ENCODE measurements at regions not wholly inside any gene's neighbourhood (a gene's known extent, or its start where the extent isn't known, plus 50 kb on each side); places are given as distances from the start of the nearest gene placed in this dataset.
"Not testable (repeated sequence)": the region's sequence is repeated elsewhere in the genome, so short reads cannot be mapped to it uniquely, and the experiment has no call there.

GRCh38 chr17:33942414-33942813 lies 312.7 kb upstream of the CCL2 start:
- ATAC-seq (no peak), DNase-seq (ENCODE audit: low spot score) (no peak)
- no peaks in the 10 kb centered on the region for H3K36me3 Mint-ChIP-seq
- no peak overlapping the region for H3K27ac Mint-ChIP-seq
- peaks cover 11 to 19% of the 10 kb centered on the region in 2 donors for H3K27me3 Mint-ChIP-seq
- H3K4me3 Mint-ChIP-seq: no peak overlapping the region
- no peaks in the 10 kb centered on the region for H3K9me3 Mint-ChIP-seq
- no peaks in the 10 kb centered on the region for H3K4me1 Mint-ChIP-seq (ENCODE audit: low read depth in 2 of 2)

- peaks cover 11 to 19% of the 10 kb centered on the region in 2 donors for H3K27me3 Mint-ChIP-seq
- ATAC-seq (no peak), DNase-seq (ENCODE audit: low spot score) (no peak)
- no peaks in the 10 kb centered on the region for H3K4me1 Mint-ChIP-seq (ENCODE audit: low read depth in 2 of 2)
- no peaks in the 10 kb centered on the region for H3K36me3 Mint-ChIP-seq
- no peaks in the 10 kb centered on the region for H3K9me3 Mint-ChIP-seq
- H3K27ac Mint-ChIP-seq: no peak overlapping the region
- no peak overlapping the region for H3K4me3 Mint-ChIP-seq
These were observed 310.7 kb upstream of the CCL2 start for GRCh38 chr17:33944412-33944811.

- no peaks in the 10 kb centered on the region for H3K4me1 Mint-ChIP-seq (ENCODE audit: low read depth in 2 of 2)
- ATAC-seq (no peak), DNase-seq (ENCODE audit: low spot score) (no peak)
- no peaks in the 10 kb centered on the region for H3K36me3 Mint-ChIP-seq
- peaks cover 11 to 19% of the 10 kb centered on the region in 2 donors for H3K27me3 Mint-ChIP-seq
- no peaks in the 10 kb centered on the region for H3K9me3 Mint-ChIP-seq
- H3K27ac Mint-ChIP-seq: no peak overlapping the region
- H3K4me3 Mint-ChIP-seq: no peak overlapping the region
These were observed 310.3 kb upstream of the CCL2 start for GRCh38 chr17:33944826-33945225.

- ATAC-seq: no peak
- H3K27me3 Mint-ChIP-seq: peaks cover 9 to 19% of the 10 kb centered on the region in 2 donors
These were observed 309.2 kb upstream of the CCL2 start for GRCh38 chr17:33945646-33946546.

GRCh38 chr17:33947762-33948161 lies 307.3 kb upstream of the CCL2 start:
- Mint-ChIP-seq H3K27me3 (peaks cover 9 to 19% of the 10 kb centered on the region in 2 donors), H3K9me3 (no peaks in the 10 kb centered on the region), H3K27ac (no peak overlapping the region), H3K4me1 (ENCODE audit: low read depth in 2 of 2) (no peaks in the 10 kb centered on the region), H3K4me3 (no peak overlapping the region), H3K36me3 (no peaks in the 10 kb centered on the region)
- DNase-seq (ENCODE audit: low spot score): no peak
- no peak for ATAC-seq

More at GRCh38 chr17:33945646-33946546, 309.2 kb upstream of the CCL2 start:
- DNase-seq (ENCODE audit: low spot score): no peak
- Mint-ChIP-seq H3K4me1 (ENCODE audit: low read depth in 2 of 2) (no peaks in the 10 kb centered on the region), H3K9me3 (no peaks in the 10 kb centered on the region), H3K36me3 (no peaks in the 10 kb centered on the region), H3K27ac (no peak overlapping the region), H3K4me3 (no peak overlapping the region)

GRCh38 chr17:33948309-33948708 lies 306.8 kb upstream of the CCL2 start:
- no peaks in the 10 kb centered on the region for H3K36me3 Mint-ChIP-seq
- peaks cover 9 to 20% of the 10 kb centered on the region in 2 donors for H3K27me3 Mint-ChIP-seq
- H3K4me1 Mint-ChIP-seq (ENCODE audit: low read depth in 2 of 2): no peaks in the 10 kb centered on the region
- H3K9me3 Mint-ChIP-seq: no peaks in the 10 kb centered on the region
- DNase-seq (ENCODE audit: low spot score) (no peak), ATAC-seq (no peak)
- no peak overlapping the region for H3K27ac Mint-ChIP-seq
- no peak overlapping the region for H3K4me3 Mint-ChIP-seq

- Mint-ChIP-seq H3K27ac (no peak overlapping the region), H3K36me3 (no peaks in the 10 kb centered on the region), H3K4me1 (ENCODE audit: low read depth in 2 of 2) (no peaks in the 10 kb centered on the region), H3K27me3 (peaks cover 13 to 26% of the 10 kb centered on the region in 2 donors), H3K9me3 (no peaks in the 10 kb centered on the region), H3K4me3 (no peak overlapping the region)
- DNase-seq (ENCODE audit: low spot score): no peak
- no peak for ATAC-seq
These were observed 306.0 kb upstream of the CCL2 start for GRCh38 chr17:33949100-33949499.

- no peaks in the 10 kb centered on the region for H3K9me3 Mint-ChIP-seq
- no peak overlapping the region for H3K27ac Mint-ChIP-seq
- no peak for DNase-seq (ENCODE audit: low spot score)
- H3K4me1 Mint-ChIP-seq (ENCODE audit: low read depth in 2 of 2): no peaks in the 10 kb centered on the region
- ATAC-seq: no peak
- H3K36me3 Mint-ChIP-seq: no peaks in the 10 kb centered on the region
- no peak overlapping the region for H3K4me3 Mint-ChIP-seq
- H3K27me3 Mint-ChIP-seq: peaks cover 9 to 21% of the 10 kb centered on the region in 2 donors
These were observed 305.0 kb upstream of the CCL2 start for GRCh38 chr17:33950061-33950460.

GRCh38 chr17:33952425-33952824 lies 302.7 kb upstream of the CCL2 start:
- DNase-seq (ENCODE audit: low spot score) (no peak), ATAC-seq (no peak)
- Mint-ChIP-seq H3K4me3 (no peak overlapping the region), H3K27ac (no peak overlapping the region), H3K4me1 (ENCODE audit: low read depth in 2 of 2) (no peaks in the 10 kb centered on the region), H3K9me3 (no peaks in the 10 kb centered on the region), H3K36me3 (no peaks in the 10 kb centered on the region), H3K27me3 (peaks cover 17 to 18% of the 10 kb centered on the region in 2 donors)

- Mint-ChIP-seq H3K9me3 (peaks cover 5% of the 10 kb centered on the region), H3K4me1 (ENCODE audit: low read depth in 2 of 2) (no peaks in the 10 kb centered on the region)
- ATAC-seq: no peak
These were observed 300.5 kb upstream of the CCL2 start for GRCh38 chr17:33954597-33954996.

GRCh38 chr17:33955461-33955860 lies 299.6 kb upstream of the CCL2 start:
- Mint-ChIP-seq H3K4me3 (no peak overlapping the region), H3K36me3 (peaks cover 8% of the 10 kb centered on the region), H3K27ac (no peak overlapping the region), H3K4me1 (ENCODE audit: low read depth in 2 of 2) (no peaks in the 10 kb centered on the region), H3K9me3 (peaks cover 5% of the 10 kb centered on the region), H3K27me3 (peaks cover 23 to 25% of the 10 kb centered on the region in 2 donors)
- DNase-seq (ENCODE audit: low spot score) (no peak), ATAC-seq (no peak)

More at GRCh38 chr17:33954597-33954996, 300.5 kb upstream of the CCL2 start:
- peaks cover 8% of the 10 kb centered on the region for H3K36me3 Mint-ChIP-seq
- H3K27me3 Mint-ChIP-seq: peaks cover 20 to 25% of the 10 kb centered on the region in 2 donors
- H3K4me3 Mint-ChIP-seq: no peak overlapping the region
- H3K27ac Mint-ChIP-seq: no peak overlapping the region
- no peak for DNase-seq (ENCODE audit: low spot score)

GRCh38 chr17:33959098-33959497 lies 296.0 kb upstream of the CCL2 start:
- not testable (repeated sequence) for H3K9me3 Mint-ChIP-seq, ATAC-seq

GRCh38 chr17:33962857-33963655 lies 292.0 kb upstream of the CCL2 start:
- Mint-ChIP-seq H3K36me3 (peaks cover 8% of the 10 kb centered on the region), H3K27ac (no peak overlapping the region), H3K27me3 (peaks cover 8 to 14% of the 10 kb centered on the region in 2 donors), H3K4me1 (ENCODE audit: low read depth in 2 of 2) (peaks cover 24 to 27% of the 10 kb centered on the region in 2 donors), H3K4me3 (no peak overlapping the region), H3K9me3 (peaks cover 5% of the 10 kb centered on the region)
- ATAC-seq (peak in 1 of 2 donors; percentile 46), DNase-seq (ENCODE audit: low spot score) (no peak)

More at GRCh38 chr17:33959098-33959497, 296.0 kb upstream of the CCL2 start:
- peaks cover 8 to 13% of the 10 kb centered on the region in 2 donors for H3K4me1 Mint-ChIP-seq (ENCODE audit: low read depth in 2 of 2)
- not testable (repeated sequence) for H3K36me3 Mint-ChIP-seq; H3K4me3 Mint-ChIP-seq; DNase-seq (ENCODE audit: low spot score); H3K27ac Mint-ChIP-seq
- peaks cover 15 to 27% of the 10 kb centered on the region in 2 donors for H3K27me3 Mint-ChIP-seq
